ENCODE measurements at regions not wholly inside any gene's neighbourhood (a gene's known extent, or its start where the extent isn't known, plus 50 kb on each side); places are given as distances from the start of the nearest gene placed in this dataset.

- TF ChIP-seq ZNF207 (IDR thresholded peaks at IDR 0.05; ENCODE audit: borderline replicate concordance) = no peak
Measured at GRCh38 chr2:194564422-194564821, 1092.6 kb upstream of the SLC39A10 start (continued).

- Histone ChIP-seq H3K79me2 (ENCODE audit: control insufficient read depth, insufficient read depth, low read length) (no peaks in the 10 kb centered on the region), H3K4me3 (no peak overlapping the region), H3K9ac (ENCODE audit: control insufficient read depth, insufficient read depth, low read length) (no peak overlapping the region), H3K9me3 (replicated peaks; ENCODE audit: control insufficient read depth, insufficient read depth, low read length) (no peaks in the 10 kb centered on the region; the same call in 2 of the 3 replicates), H3K27ac (ENCODE audit: control insufficient read depth, insufficient read depth) (no peak overlapping the region), H3K36me3 (ENCODE audit: control insufficient read depth in 2 of 2, insufficient read depth in 2 of 2, low read length in 1 of 2) (no peaks in the 10 kb centered on the region), H3K4me2 (ENCODE audit: control insufficient read depth, insufficient read depth) (no peak overlapping the region), H3K27me3 (replicated peaks in 1 of 2; ENCODE audit: control insufficient read depth in 2 of 2, insufficient read depth in 2 of 2, low read length in 1 of 2) (no peaks in the 10 kb centered on the region), H3K4me1 (ENCODE audit: control insufficient read depth, insufficient read depth, low read length) (no peaks in the 10 kb centered on the region), H4K20me1 (ENCODE audit: control insufficient read depth, insufficient read depth) (no peaks in the 10 kb centered on the region), H2AFZ (ENCODE audit: control insufficient read depth, low read depth, low read length) (no peak overlapping the region)
- ChIA-PET POLR2A (no interaction called here), CTCF (no interaction called here), RAD21 (ENCODE audit: unreplicated experiment) (no interaction called here), SMC1A (ENCODE audit: uncharacterized antibody, unreplicated experiment) (no interaction called here)
- no peak for DNase-seq (ENCODE audit: low read depth, low spot score)
- in situ Hi-C loops (cut with MboI) = no loop called here
- no peak for ATAC-seq
- FAIRE-seq = no peak
- BruUV-seq (replicated peaks) = no TSS peak
- 0% methylated on average over 2 of the region's 2 CpGs for WGBS (ENCODE audit: insufficient coverage, insufficient replicate concordance, low lambda C conversion rate, missing lambda C conversion rate)
- intact Hi-C loops (cut with micrococcal nuclease; ENCODE audit: unreplicated experiment) = no loop called here
- TF ChIP-seq PML (IDR thresholded peaks at IDR 0.05; ENCODE audit: low read length) (no peak), FOS (IDR thresholded peaks at IDR 0.05; ENCODE audit: borderline replicate concordance, extremely low read depth, insufficient read length) (no peak), TBL1XR1 (IDR thresholded peaks at IDR 0.05; ENCODE audit: low read depth, low read length) (no peak), ZNF622 (IDR thresholded peaks at IDR 0.05) (no peak), KAT2A (conservative IDR thresholded peaks at IDR 0.05; ENCODE audit: control insufficient read depth, low read depth, low read length) (no peak), ZSCAN29 (IDR thresholded peaks at IDR 0.05) (no peak), POU2F2 (IDR thresholded peaks at IDR 0.05; ENCODE audit: borderline replicate concordance, low read depth, low read length) (no peak), MEF2B (IDR thresholded peaks at IDR 0.05; ENCODE audit: partially characterized antibody, poor library complexity, severe bottlenecking) (no peak), ETV6 (conservative IDR thresholded peaks at IDR 0.05 in 1 of 2, IDR thresholded peaks at IDR 0.05 in 1 of 2; ENCODE audit: borderline replicate concordance in 1 of 2, low read depth in 1 of 2) (no peak), TAF1 (IDR thresholded peaks at IDR 0.05; ENCODE audit: borderline replicate concordance, low read depth, low read length) (no peak), RFX5 (IDR thresholded peaks at IDR 0.05; ENCODE audit: low read depth, low read length) (no peak), GABPA (IDR thresholded peaks at IDR 0.05; ENCODE audit: low read depth) (no peak)
- TF ChIP-seq, protein P1, sequence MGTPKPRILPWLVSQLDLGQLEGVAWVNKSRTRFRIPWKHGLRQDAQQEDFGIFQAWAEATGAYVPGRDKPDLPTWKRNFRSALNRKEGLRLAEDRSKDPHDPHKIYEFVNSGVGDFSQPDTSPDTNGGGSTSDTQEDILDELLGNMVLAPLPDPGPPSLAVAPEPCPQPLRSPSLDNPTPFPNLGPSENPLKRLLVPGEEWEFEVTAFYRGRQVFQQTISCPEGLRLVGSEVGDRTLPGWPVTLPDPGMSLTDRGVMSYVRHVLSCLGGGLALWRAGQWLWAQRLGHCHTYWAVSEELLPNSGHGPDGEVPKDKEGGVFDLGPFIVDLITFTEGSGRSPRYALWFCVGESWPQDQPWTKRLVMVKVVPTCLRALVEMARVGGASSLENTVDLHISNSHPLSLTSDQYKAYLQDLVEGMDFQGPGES (IDR thresholded peaks at IDR 0.05) = no peak
- TF ChIP-seq, protein P2, sequence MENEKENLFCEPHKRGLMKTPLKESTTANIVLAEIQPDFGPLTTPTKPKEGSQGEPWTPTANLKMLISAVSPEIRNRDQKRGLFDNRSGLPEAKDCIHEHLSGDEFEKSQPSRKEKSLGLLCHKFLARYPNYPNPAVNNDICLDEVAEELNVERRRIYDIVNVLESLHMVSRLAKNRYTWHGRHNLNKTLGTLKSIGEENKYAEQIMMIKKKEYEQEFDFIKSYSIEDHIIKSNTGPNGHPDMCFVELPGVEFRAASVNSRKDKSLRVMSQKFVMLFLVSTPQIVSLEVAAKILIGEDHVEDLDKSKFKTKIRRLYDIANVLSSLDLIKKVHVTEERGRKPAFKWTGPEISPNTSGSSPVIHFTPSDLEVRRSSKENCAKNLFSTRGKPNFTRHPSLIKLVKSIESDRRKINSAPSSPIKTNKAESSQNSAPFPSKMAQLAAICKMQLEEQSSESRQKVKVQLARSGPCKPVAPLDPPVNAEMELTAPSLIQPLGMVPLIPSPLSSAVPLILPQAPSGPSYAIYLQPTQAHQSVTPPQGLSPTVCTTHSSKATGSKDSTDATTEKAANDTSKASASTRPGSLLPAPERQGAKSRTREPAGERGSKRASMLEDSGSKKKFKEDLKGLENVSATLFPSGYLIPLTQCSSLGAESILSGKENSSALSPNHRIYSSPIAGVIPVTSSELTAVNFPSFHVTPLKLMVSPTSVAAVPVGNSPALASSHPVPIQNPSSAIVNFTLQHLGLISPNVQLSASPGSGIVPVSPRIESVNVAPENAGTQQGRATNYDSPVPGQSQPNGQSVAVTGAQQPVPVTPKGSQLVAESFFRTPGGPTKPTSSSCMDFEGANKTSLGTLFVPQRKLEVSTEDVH (IDR thresholded peaks at IDR 0.05; ENCODE audit: low read depth, partially characterized antibody) = no peak
- TF ChIP-seq, protein P3, sequence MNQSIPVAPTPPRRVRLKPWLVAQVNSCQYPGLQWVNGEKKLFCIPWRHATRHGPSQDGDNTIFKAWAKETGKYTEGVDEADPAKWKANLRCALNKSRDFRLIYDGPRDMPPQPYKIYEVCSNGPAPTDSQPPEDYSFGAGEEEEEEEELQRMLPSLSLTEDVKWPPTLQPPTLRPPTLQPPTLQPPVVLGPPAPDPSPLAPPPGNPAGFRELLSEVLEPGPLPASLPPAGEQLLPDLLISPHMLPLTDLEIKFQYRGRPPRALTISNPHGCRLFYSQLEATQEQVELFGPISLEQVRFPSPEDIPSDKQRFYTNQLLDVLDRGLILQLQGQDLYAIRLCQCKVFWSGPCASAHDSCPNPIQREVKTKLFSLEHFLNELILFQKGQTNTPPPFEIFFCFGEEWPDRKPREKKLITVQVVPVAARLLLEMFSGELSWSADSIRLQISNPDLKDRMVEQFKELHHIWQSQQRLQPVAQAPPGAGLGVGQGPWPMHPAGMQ (IDR thresholded peaks at IDR 0.05; ENCODE audit: borderline replicate concordance) = no peak
Measured at GRCh38 chr2:194562329-194562728, 1094.7 kb upstream of the SLC39A10 start.

Data from GM12878 (cell line).